ENCODE measurements at regions not wholly inside any gene's neighbourhood (a gene's known extent, or its start where the extent isn't known, plus 50 kb on each side); places are given as distances from the start of the nearest gene placed in this dataset.

GRCh38 chr10:55734112-55734511 lies 626.9 kb downstream of the ZWINT start:
- no peak for TF ChIP-seq FOXK2 (IDR thresholded peaks at IDR 0.05)
- TF ChIP-seq FOXM1 (IDR thresholded peaks at IDR 0.05; ENCODE audit: borderline replicate concordance), result no peak
- TF ChIP-seq FOXA1 (IDR thresholded peaks at IDR 0.05), result no peak
- no peak for TF ChIP-seq BHLHE40 (IDR thresholded peaks at IDR 0.05; ENCODE audit: borderline replicate concordance)
- TF ChIP-seq SUZ12 (IDR thresholded peaks at IDR 0.05), result no peak
- no peak for TF ChIP-seq PKNOX1 (IDR thresholded peaks at IDR 0.05)
- no peak for TF ChIP-seq ARNT (IDR thresholded peaks at IDR 0.05)
- TF ChIP-seq SP1 (IDR thresholded peaks at IDR 0.05), result no peak
- TF ChIP-seq ELF4 (IDR thresholded peaks at IDR 0.05), result no peak
- no peak for TF ChIP-seq LEF1 (IDR thresholded peaks at IDR 0.05; ENCODE audit: borderline replicate concordance)
- TF ChIP-seq ZNF384 (IDR thresholded peaks at IDR 0.05), result no peak
- no peak for TF ChIP-seq HDGF (IDR thresholded peaks at IDR 0.05; ENCODE audit: borderline replicate concordance)
- no peak for TF ChIP-seq TARDBP (IDR thresholded peaks at IDR 0.05)
- TF ChIP-seq NFRKB (IDR thresholded peaks at IDR 0.05), result no peak
- ChIA-PET POLR2A (no interaction called here), CTCF (interaction anchor here (1.2 kb wide), 1 partner anchor 104 kb away, joined by 3 read pairs; no protein-coding TSS in a partner anchor)
- no peak for DNase-seq (ENCODE audit: extremely low spot score)

GRCh38 chr10:55704950-55705349 lies 656.1 kb downstream of the ZWINT start:
- ChIA-PET POLR2A (no interaction called here), CTCF (no interaction called here)
- no peak for DNase-seq (ENCODE audit: extremely low spot score)
- no peak for TF ChIP-seq SUZ12 (IDR thresholded peaks at IDR 0.05)
- no peak for TF ChIP-seq CTBP1 (IDR thresholded peaks at IDR 0.05; ENCODE audit: borderline replicate concordance)
- TF ChIP-seq BHLHE40 (IDR thresholded peaks at IDR 0.05; ENCODE audit: borderline replicate concordance), result no peak
- TF ChIP-seq ZNF384 (IDR thresholded peaks at IDR 0.05), result no peak
- TF ChIP-seq FOXA1 (IDR thresholded peaks at IDR 0.05), result no peak
- TF ChIP-seq FOXM1 (IDR thresholded peaks at IDR 0.05; ENCODE audit: borderline replicate concordance), result no peak
- no peak for TF ChIP-seq ELF4 (IDR thresholded peaks at IDR 0.05)

- TF ChIP-seq ZNF384 (IDR thresholded peaks at IDR 0.05), result no peak
- no peak for TF ChIP-seq LEF1 (IDR thresholded peaks at IDR 0.05; ENCODE audit: borderline replicate concordance)
- TF ChIP-seq PKNOX1 (IDR thresholded peaks at IDR 0.05), result no peak
- TF ChIP-seq HDGF (IDR thresholded peaks at IDR 0.05; ENCODE audit: borderline replicate concordance), result no peak
- TF ChIP-seq FOXK2 (IDR thresholded peaks at IDR 0.05), result no peak
- no peak for TF ChIP-seq FOXA1 (IDR thresholded peaks at IDR 0.05)
- TF ChIP-seq CTBP1 (IDR thresholded peaks at IDR 0.05; ENCODE audit: borderline replicate concordance), result no peak
- TF ChIP-seq L3MBTL2 (conservative IDR thresholded peaks at IDR 0.05), result no peak
- TF ChIP-seq SP1 (IDR thresholded peaks at IDR 0.05), result no peak
- no peak for TF ChIP-seq FOXM1 (IDR thresholded peaks at IDR 0.05; ENCODE audit: borderline replicate concordance)
- DNase-seq (ENCODE audit: extremely low spot score), result peak; percentile 3
- CTCF ChIA-PET, result interaction anchor here (0.6 kb wide), 1 partner anchor 264 kb away, joined by 4 read pairs; no protein-coding TSS in a partner anchor
- POLR2A ChIA-PET, result no interaction called here
Measured at GRCh38 chr10:55668326-55668922, 692.6 kb downstream of the ZWINT start.

- TF ChIP-seq TARDBP (IDR thresholded peaks at IDR 0.05) (no peak), ELF4 (IDR thresholded peaks at IDR 0.05) (no peak), LEF1 (IDR thresholded peaks at IDR 0.05; ENCODE audit: borderline replicate concordance) (no peak), ARNT (IDR thresholded peaks at IDR 0.05) (no peak), FOXK2 (IDR thresholded peaks at IDR 0.05) (no peak), BHLHE40 (IDR thresholded peaks at IDR 0.05; ENCODE audit: borderline replicate concordance) (no peak), SP1 (IDR thresholded peaks at IDR 0.05) (no peak), SUZ12 (IDR thresholded peaks at IDR 0.05) (no peak), FOXA1 (IDR thresholded peaks at IDR 0.05) (no peak), CTBP1 (IDR thresholded peaks at IDR 0.05; ENCODE audit: borderline replicate concordance) (no peak), FOXM1 (IDR thresholded peaks at IDR 0.05; ENCODE audit: borderline replicate concordance) (no peak), HDGF (IDR thresholded peaks at IDR 0.05; ENCODE audit: borderline replicate concordance) (no peak)
- POLR2A ChIA-PET, result no interaction called here
- DNase-seq (ENCODE audit: extremely low spot score), result no peak
- CTCF ChIA-PET, result no interaction called here
Measured at GRCh38 chr10:55653531-55653930, 707.5 kb downstream of the ZWINT start.

GRCh38 chr10:55641601-55642000 lies 719.5 kb downstream of the ZWINT start:
- ChIA-PET POLR2A (no interaction called here), CTCF (no interaction called here)
- TF ChIP-seq SUZ12 (IDR thresholded peaks at IDR 0.05) (no peak), ELF4 (IDR thresholded peaks at IDR 0.05) (no peak), FOXA1 (IDR thresholded peaks at IDR 0.05) (no peak), ARNT (IDR thresholded peaks at IDR 0.05) (no peak), ZNF384 (IDR thresholded peaks at IDR 0.05) (no peak), FOXK2 (IDR thresholded peaks at IDR 0.05) (no peak), SP1 (IDR thresholded peaks at IDR 0.05) (no peak), HDGF (IDR thresholded peaks at IDR 0.05; ENCODE audit: borderline replicate concordance) (no peak), BHLHE40 (IDR thresholded peaks at IDR 0.05; ENCODE audit: borderline replicate concordance) (no peak), CTBP1 (IDR thresholded peaks at IDR 0.05; ENCODE audit: borderline replicate concordance) (no peak), FOXM1 (IDR thresholded peaks at IDR 0.05; ENCODE audit: borderline replicate concordance) (no peak), LEF1 (IDR thresholded peaks at IDR 0.05; ENCODE audit: borderline replicate concordance) (no peak), NFRKB (IDR thresholded peaks at IDR 0.05) (no peak), PKNOX1 (IDR thresholded peaks at IDR 0.05) (no peak), TARDBP (IDR thresholded peaks at IDR 0.05) (no peak), L3MBTL2 (conservative IDR thresholded peaks at IDR 0.05) (no peak)
- no peak for DNase-seq (ENCODE audit: extremely low spot score)

- CTCF ChIA-PET, result interaction anchor here (0.7 to 1.3 kb wide), 2 partner anchors 15 to 19 kb away, joined by 3 read pairs; no protein-coding TSS in a partner anchor
- POLR2A ChIA-PET, result no interaction called here
- peak; percentile 73 for DNase-seq (ENCODE audit: extremely low spot score)
- TF ChIP-seq CTBP1 (IDR thresholded peaks at IDR 0.05; ENCODE audit: borderline replicate concordance), result peak; percentile 59
- no peak for TF ChIP-seq FOXM1 (IDR thresholded peaks at IDR 0.05; ENCODE audit: borderline replicate concordance)
- TF ChIP-seq ZNF384 (IDR thresholded peaks at IDR 0.05), result no peak
- peak; percentile 62; the same call in 1 of the 2 replicates for TF ChIP-seq L3MBTL2 (conservative IDR thresholded peaks at IDR 0.05)
Measured at GRCh38 chr10:55631071-55631654, 729.9 kb downstream of the ZWINT start.
